Endothelial cell of umbilical vein (primary cell): ENCODE measurements at regions not wholly inside any gene's neighbourhood (a gene's known extent, or its start where the extent isn't known, plus 50 kb on each side); places are given as distances from the start of the nearest gene placed in this dataset.

Experiments
- EZH2 ChIP-seq: IDR thresholded peaks from 2 replicates; pipeline ENCODE4 v1.6.1; 2012; ENCODE audit warnings: borderline replicate concordance, low read depth, mild to moderate bottlenecking, moderate library complexity, low read length, inconsistent platforms; ENCODE audit not compliant: severe bottlenecking
- FOS ChIP-seq: IDR thresholded peaks from 2 replicates; pipeline ENCODE4 v1.6.1; 2011; ENCODE audit warnings: mild to moderate bottlenecking, low read length, moderate library complexity, borderline replicate concordance; ENCODE audit not compliant: insufficient read depth
- GATA2 ChIP-seq: IDR thresholded peaks from 2 replicates; pipeline ENCODE4 v1.7.0; 2011; ENCODE audit warnings: low read depth, mild to moderate bottlenecking, moderate library complexity, mixed read lengths, low read length; ENCODE audit not compliant: insufficient read length, insufficient read depth
- POLR2A ChIP-seq: IDR thresholded peaks from 2 replicates; pipeline ENCODE4 v1.6.1; 2012; ENCODE audit warnings: low read depth, mild to moderate bottlenecking, control low read depth, low read length
- TF ChIP-seq, protein P1 (sequence below), 2 donors: IDR thresholded peaks; 1 replicate in 1 of 2; 2 replicates in 1 of 2; pipeline ENCODE4 v1.5.1; 2011; ENCODE audit warnings: low read length in 2 of 2, mild to moderate bottlenecking in 2 of 2, moderate library complexity in 2 of 2, control low read depth in 1 of 2, inconsistent platforms in 1 of 2, low read depth in 1 of 2; ENCODE audit not compliant: insufficient read depth in 1 of 2; ENCODE audit errors: extremely low read depth in 1 of 2

DNA sequence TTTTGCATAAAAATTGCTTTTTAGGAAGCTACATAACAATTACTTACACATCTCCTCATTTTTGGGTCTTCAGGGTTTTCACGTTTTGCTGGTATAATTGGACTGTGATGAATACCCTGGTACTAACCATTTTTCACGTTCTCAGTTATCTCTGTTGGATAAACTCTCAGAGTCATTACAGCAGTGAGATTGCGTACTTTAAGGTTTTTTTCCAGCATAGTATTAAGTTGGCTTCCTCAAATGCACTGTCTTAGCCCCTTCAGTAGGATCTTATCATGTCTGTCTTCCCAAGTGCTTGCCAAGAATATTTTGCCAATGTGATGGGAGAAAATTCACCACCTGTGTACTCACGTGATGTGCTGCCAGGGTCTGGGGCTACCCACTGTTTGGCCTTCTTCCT is 342.5 kb downstream of the TEX29 start:
- TF ChIP-seq EZH2 (no peak), POLR2A (no peak), GATA2 (no peak), FOS (no peak)
- TF ChIP-seq, protein P1, sequence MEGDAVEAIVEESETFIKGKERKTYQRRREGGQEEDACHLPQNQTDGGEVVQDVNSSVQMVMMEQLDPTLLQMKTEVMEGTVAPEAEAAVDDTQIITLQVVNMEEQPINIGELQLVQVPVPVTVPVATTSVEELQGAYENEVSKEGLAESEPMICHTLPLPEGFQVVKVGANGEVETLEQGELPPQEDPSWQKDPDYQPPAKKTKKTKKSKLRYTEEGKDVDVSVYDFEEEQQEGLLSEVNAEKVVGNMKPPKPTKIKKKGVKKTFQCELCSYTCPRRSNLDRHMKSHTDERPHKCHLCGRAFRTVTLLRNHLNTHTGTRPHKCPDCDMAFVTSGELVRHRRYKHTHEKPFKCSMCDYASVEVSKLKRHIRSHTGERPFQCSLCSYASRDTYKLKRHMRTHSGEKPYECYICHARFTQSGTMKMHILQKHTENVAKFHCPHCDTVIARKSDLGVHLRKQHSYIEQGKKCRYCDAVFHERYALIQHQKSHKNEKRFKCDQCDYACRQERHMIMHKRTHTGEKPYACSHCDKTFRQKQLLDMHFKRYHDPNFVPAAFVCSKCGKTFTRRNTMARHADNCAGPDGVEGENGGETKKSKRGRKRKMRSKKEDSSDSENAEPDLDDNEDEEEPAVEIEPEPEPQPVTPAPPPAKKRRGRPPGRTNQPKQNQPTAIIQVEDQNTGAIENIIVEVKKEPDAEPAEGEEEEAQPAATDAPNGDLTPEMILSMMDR (IDR thresholded peaks at IDR 0.05; ENCODE audit: extremely low read depth in 1 of 2, insufficient read depth in 1 of 2, low read depth in 1 of 2, low read length in 2 of 2), result no peak
